OCI-M2 (cell line): ENCODE measurements at regions not wholly inside any gene's neighbourhood (a gene's known extent, or its start where the extent isn't known, plus 50 kb on each side); places are given as distances from the start of the nearest gene placed in this dataset.

ENCODE experiments used
- DNase-seq: peaks from one replicate; lab custom pipeline; 2025; ENCODE audit not compliant: unreplicated experiment; lab: John Stamatoyannopoulos, UW

DNA sequence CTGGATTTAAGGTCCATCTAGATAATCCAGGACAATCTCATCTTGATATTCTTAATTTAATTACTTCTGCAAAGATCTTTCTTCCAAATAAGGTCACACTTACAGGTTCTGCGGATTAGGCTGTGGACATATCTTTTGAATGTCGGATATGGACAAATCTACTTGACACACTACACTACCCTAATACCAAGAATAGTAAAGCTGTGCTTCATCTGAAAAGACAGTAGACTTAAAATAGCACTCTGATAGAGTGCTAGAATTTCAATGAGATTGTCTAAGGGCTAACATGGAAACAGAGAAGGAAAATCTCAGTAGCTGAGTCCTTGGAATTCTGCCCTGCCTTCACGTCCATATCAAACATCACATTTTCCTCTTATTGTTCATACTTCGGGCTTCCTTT lies 1238.0 kb downstream of the EPHA7 start:
- no peak for DNase-seq

DNA sequence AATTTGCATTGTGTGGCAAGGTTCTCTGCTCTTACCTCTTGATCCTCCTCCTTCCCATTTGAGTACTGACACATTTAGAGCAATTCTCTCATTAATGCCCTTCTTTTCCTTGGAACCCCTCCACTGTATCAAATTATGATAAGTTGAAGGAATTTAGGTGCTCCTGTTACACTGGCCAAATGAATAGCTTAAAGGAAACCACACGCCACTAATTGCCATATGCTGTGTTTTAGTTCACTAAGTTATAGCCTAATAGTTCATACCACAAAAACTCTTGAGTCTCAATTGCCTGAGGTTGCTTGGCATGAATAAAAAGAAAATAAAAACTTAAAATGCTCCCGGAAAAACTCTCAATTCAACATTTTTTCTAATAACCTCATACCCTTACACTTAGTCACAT lies 1239.3 kb downstream of the EPHA7 start:
- DNase-seq, result no peak

DNA sequence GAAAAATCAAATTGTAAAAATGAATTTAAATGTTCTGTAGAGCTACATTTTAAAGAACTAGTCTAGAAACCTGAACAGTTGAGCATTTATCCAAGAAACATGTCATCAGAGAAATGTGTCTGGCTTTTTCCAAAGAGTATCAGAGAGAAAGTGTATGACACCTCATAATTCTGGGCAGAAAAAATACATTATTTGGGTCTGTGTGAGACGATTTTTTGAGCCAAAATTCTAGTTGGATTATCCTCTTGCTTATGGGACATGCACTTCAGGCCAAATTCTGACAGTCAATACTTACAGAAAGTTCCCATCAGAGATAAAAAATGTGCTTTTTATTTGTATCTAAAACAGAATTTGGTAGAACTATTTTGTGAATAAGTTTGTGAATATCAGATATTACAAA lies 1242.7 kb downstream of the EPHA7 start:
- DNase-seq, result no peak

DNA sequence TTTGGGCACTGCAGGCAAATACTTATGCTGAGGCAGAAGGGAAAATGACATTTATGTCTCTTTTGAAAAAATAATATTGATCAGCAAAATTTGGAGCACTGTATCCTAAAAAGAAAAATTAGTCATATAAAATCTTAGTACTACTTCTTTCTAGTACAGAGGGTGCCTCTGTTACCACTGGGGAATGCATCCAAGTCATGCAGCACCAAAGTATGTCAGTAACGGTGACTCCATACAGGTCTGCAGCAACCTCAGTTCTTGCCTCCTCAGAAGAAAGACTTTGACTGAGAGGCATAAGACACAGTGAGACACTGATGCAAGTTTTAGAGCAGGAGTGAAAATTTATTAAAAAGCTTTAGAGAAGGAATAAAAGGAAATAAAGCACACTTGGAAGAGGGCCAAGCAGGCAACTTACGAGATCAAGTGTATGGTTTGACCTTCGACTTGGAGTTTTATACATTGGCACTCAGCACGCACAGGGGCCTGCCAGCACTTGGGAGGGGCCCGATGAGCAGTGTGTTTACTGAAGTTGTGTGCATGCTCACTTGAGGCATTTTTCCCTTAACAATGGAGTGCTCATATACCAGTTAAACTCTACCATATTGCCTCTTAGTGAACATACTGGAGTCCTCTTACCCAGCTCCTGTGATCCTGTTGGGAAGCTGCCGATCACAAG lies 1244.8 kb downstream of the EPHA7 start:
- DNase-seq, result no peak

DNA sequence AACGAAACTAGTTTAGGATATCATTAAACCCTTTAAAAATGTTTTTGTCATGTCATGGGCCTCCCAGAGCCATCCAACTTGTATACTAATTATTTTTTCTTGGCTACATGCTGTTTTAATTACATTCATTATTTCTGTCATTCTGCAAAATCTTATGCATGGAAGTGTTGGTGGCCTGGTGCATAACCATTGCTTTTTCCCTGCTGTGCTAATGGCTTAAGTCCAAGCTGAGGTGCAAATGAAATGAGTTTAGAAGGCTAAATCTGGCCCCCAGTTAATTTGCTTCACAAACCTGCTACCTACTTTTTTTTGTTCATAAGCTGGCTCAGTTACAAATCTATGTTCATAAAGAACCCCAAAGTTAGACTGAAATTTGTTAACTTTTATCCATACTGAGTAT lies 1249.9 kb downstream of the EPHA7 start:
- DNase-seq, result no peak

DNA sequence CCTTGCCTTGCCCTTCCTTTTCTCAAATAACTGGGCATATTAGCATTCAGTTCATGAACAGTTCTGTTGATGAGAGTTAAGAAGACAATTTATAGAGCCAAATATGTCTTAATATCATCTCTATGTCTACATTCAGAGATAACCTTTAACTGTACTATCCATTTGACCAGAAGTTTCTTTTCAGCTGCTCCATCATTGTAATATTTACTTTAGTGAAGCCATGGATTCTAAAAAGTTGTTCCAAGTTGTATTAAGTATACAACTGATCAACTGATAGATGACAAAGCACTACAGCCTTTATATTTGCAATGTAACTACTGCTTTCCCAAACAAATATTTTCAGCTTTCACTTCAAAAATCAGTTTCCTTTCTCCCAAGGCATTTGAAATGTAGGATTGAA lies 1252.7 kb downstream of the EPHA7 start:
- DNase-seq, result no peak

DNA sequence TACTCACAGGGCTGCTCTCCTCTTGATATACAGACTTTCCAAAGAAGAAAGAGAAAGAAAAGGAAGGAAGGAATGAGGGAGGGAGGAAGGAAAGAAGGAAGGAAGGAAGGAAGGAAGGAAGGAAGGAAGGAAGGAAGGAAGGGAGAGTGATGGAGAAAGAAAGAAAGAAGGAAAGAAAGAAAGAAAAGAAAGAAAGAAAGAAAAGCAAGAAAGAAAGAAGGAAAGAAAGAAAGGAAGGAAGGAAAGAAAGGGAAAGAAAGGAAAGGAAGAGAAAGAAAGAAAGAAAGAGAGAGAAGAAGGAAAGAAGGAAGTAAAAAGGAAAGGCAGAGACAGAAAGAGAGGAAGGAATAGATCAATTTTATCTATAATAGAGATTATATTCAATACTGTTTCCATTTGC lies 1257.4 kb downstream of the EPHA7 start:
- no peak for DNase-seq

DNA sequence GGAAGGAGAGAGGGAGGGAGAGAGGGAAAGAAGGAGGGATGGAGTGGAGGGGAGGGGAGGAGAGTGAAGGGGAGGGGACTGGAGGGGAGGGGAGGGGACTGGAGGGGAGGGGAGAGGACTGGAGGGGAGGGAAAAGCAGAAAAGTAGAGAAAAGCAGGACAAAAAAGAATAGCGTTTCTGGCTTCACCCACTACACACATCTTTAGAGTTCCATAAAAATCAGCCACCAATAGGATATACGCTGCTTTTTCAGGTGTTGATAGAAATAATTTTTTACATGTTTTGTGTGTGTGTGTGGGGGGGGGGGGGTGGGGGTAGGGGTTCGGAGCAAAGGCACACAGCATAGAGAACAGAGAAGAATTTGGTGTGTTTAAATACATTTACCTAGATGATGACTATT lies 1259.1 kb downstream of the EPHA7 start:
- DNase-seq, result no peak

DNA sequence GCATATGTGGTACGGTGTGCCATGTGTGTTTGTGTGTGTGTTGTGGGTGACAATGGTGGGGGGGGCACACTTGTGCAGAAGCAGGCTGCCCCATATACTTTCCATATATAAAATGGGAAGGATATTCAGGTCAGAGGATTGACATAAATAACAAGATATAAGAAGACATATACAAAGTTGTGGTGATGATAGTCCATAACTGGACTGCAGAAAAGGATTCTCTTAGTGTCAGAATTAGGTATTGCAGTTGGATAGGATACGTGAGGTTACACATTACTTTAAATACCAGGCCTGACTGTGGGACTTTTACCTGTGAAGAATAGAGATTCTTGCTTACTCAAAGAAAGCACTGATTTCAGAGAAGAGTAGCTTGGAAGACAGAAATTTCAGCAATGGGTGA lies 1260.3 kb downstream of the EPHA7 start:
- DNase-seq, result no peak

DNA sequence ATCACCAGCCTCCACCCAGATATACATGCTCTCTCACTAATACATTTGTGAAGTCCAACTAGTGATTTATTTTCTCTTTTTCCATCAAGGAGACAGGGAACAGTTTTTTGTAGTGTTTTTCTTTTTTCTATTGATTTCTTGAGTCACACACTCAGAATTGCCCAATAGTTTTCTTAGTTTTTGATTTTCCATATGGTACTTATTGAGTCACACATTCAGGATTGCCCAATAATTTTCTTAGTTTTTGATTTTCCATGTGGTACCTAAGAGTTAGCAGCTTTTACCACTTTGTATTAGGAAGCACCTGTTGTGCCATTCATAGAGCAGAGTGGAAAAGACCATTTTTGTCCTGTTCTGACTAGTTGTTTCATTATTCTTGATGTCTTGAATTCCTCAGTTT lies 1268.8 kb downstream of the EPHA7 start:
- DNase-seq, result no peak

DNA sequence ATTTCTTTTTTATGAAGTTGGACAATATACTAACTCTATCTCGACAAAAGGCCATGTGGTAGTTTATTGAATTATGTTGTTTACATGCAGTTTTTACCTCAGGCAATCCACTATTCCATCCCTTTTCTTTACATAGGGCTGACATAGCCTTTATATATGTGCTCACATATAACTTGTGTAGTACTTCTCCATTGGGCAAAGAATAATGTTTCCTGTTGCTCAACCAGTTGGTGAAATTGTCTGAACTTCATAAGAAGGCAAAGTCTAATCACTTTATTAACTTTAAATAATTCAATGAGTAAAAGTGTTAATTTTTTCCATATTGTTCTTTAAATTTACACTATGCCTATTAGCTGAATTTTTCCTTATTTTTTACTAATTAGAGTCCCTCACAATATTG lies 1272.1 kb downstream of the EPHA7 start:
- DNase-seq, result no peak

DNA sequence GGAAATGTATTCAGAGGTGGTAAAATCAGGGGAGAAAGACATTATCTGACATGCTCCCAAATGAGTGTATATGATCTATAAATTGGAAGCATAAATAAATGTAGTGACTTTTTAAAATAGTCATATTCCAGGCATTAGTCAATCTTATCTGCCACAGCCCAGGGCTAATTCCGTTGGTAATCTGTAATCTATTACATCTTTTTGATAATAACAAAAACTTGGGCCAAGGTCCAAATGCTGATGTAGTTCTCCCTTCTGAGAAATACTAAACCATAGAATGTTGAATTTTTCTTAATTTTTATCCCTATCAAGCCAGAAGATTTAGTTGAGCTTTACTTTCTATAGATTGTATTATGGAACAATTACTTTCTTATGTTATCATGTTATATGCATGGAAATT lies 1279.8 kb downstream of the EPHA7 start:
- DNase-seq, result no peak

DNA sequence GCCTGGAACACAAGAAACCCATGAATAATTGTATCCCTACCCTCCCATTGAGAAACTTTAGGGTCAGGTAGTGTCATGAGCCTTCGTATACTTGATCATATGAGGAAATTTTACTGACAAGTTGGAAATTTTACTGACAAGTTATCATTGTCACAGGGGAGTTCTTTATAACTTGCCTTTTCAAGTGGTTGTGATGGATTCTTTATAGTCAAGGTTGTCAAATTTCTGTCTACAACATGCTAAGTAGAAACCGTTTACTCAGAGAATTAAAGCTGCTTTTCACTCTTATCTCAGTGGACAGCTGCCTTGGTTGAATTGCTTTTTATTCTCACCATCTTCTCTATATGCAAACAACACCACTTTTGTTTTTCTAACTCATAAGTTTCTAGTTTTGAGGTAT lies 1286.4 kb downstream of the EPHA7 start:
- no peak for DNase-seq

DNA sequence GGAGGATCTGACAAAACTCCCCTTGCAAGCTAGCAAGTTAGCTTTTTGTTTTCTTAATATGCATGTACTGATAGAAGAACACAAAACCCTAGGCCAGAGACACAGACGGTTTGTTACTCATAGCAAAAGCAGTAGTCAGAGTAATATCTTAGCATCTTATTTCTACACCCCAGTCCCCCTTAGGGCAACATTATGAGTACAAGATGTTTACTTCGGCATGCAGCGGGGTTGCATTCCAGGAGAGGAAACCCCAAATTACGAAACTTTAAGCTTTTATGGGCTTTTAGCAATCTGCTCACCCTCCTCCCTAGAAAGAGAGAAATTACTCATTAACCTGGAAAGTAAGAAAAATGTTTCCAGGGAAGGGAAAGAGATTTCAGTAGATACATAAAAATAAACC lies 1286.9 kb downstream of the EPHA7 start:
- DNase-seq, result no peak

DNA sequence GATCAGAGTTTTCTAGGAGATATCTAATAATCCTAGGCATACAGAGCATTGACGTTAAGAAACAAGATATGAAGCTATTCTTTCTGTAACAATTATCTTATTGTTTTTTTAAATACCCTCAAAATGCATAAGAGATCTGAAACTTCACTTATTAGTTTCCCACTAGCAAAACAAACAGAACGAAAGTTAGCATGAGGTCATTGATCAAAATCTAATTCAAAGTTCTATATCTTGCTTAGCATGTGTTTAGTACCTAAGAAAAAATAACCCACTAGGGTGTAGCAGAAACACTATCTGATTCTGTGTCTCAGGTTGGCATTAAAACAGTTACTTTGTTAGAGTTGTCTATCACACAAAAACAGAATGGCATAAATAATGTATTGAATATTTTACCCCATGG lies 1288.4 kb downstream of the EPHA7 start:
- DNase-seq, result no peak

DNA sequence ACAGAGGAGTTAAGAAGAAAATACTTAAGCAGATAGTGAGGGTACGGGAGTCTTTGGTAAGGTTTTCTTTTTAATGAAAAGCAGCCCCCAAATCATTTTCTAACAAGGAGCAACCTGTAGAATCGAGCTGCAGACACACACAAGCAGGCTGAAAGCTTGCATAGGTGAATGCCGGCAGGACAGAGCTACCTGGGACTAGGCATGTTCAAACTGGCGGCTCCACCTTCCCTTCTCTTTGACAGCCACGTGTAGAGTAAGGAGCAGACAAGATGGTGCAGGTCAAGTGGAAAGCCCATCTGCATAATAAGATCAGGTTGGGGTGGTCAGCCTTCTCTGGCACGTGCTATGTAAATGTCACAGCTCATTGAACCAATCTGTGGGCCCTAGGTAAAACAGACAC lies 1292.4 kb downstream of the EPHA7 start:
- DNase-seq, result no peak

DNA sequence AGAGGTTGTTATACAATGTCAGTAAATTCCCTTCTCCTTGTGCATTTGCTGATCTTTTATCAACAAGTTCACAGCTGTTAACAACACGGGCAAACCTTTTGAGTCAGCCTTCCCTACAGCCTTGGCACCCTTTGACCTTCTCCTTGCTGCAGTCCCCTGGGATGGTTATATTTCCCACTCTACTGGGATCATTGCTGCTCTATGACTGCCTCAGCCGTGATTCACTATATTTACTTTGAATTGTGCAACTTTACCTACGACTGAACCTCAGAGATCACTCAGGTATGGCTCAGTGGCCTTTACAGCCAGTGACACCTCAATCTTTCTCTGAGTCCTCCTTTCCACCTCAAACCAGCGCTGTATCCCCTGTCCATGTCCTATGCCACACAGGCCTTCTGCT lies 1293.3 kb downstream of the EPHA7 start:
- DNase-seq, result no peak

DNA sequence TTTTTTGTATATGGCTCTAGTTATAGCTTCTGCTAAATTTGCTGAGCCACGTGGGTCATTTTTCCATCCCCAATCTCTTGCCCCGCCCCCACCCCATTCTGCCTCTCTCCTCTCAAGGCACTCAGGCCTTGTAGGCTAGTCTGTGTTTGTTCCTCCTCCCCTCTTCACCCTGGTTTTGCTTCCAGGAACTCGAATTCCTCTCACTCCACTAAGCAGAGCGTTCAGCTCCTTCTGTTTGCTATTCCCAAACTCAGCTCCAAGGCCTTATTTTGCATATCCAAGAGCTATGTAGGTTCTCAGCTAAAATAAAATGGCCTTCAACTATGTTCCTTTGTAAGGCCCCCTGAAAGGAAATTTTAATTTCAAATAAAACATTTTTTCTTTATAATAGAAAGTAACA lies 1293.7 kb downstream of the EPHA7 start:
- DNase-seq, result no peak

DNA sequence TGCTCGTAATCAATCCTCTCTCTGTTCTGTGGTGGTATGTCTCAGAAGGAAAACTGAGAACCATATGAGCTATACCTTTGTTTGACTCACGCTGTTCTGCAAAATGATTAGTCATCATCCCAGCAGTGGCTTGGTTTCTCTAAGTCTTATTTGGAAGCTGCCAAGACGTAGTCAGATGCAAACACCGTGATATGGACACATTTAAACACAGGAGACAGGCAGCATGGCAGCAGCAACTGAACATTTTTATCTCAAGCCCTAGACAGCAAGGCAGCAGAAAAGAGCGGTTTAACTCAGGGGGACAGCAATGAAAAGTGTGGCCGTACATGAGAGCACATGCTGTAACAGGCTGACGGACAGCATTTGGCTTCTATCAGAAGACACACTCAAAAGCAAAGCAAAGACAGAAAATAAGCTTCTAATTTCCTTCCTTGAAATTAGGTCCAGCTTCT lies 1295.1 kb downstream of the EPHA7 start:
- no peak for DNase-seq

DNA sequence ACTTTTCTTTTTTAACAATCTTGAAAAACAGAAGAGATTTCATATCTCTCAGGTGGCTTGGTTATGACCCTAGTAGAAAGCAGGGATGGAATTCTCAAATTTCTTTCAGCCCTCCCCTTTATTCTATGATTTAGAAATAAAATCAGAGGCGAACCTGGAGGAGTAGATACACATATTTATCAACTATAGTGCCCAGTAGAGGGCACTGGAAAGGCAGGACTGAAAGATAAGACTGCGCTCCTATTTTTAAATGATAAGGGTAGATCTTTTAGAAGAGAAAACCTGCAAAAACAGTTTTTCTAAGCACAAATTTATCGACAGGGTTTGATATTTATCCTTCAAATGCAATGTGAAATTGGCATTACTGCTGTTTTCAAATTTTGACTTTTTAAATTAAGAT lies 1296.6 kb downstream of the EPHA7 start:
- DNase-seq, result no peak

DNA sequence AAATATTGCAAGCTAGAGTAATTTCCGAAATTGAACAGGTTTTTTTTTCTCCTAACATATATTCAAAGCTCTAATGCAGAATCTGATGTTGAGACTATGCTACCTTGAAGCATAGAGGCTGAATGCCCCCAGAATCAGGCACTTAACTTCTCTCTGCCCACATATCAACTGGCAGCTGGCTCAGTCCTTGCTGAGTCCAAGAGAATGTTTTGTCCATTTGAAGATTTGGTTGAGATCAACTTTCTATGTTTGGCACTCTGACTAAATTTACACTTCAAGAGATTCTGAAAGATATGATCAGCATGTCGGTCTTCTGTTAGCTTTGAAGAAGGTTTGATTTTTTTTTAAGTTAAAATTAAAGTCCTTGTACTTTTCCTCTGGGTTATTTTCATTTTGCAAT lies 1298.1 kb downstream of the EPHA7 start:
- no peak for DNase-seq

DNA sequence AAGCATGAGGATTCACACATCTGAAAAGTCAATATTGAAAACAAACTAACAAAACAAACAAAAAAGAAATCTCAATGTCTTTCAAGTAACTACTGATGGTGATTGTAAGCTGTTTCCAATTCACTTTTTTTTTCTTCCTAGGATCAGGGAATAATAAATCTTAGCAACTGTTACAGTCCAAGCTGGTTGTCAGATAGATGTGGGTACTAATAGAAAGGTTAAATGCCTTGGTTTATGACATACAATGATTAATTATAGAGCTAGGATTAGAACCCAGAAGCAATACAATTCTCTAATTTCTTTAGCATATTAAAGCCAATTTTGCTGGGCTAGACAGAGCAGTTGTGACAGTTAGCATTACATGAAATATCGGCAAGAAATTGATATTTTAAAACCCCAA lies 1301.6 kb downstream of the EPHA7 start:
- no peak for DNase-seq

DNA sequence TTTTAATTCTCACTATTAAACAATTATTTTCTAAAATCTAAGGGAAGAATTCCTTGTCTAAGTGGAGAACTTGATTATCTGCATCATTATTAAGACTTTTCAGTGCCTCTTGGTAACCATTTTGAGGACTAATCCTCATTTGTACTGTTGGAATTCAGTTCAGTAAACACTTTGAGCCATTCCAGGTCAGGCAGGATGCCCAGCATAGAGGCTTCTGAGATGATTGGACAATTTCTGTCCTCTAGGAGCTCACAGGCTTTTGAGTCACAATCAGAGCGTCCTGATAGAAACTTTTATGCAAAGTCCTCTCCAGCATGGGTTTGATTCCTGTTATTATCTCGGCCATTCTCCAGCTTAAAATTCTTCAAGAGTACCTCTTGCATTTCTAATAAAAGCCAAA lies 1304.6 kb downstream of the EPHA7 start:
- no peak for DNase-seq
